ENCODE measurements at regions not wholly inside any gene's neighbourhood (a gene's known extent, or its start where the extent isn't known, plus 50 kb on each side); places are given as distances from the start of the nearest gene placed in this dataset.

GRCh38 chr18:71125581-71125980 is 836.7 kb downstream of the SOCS6 start:
- no TSS peak for BruUV-seq (replicated peaks)
- no peak for ATAC-seq
- RAD21 ChIA-PET (ENCODE audit: low non-redundant PET in 1 of 2, low total read pairs in 2 of 2, uncharacterized antibody in 2 of 2, unreplicated experiment in 2 of 2): no interaction called here
- POLR2A ChIA-PET: no interaction called here
- no peak overlapping the region for H3K4me3 ChIP-seq (replicated peaks in 1 of 2; ENCODE audit: low read depth in 1 of 2, low read length in 2 of 2)
- no peaks in the 10 kb centered on the region for H3K79me2 ChIP-seq (ENCODE audit: insufficient read depth, low read length)
- DNase-seq (ENCODE audit: low read depth, low spot score): no peak
- H3K27me3 ChIP-seq (ENCODE audit: insufficient read depth, low read length): no peaks in the 10 kb centered on the region
- H3K4me2 ChIP-seq (ENCODE audit: low read length): no peak overlapping the region
- no peaks in the 10 kb centered on the region for H3K4me1 ChIP-seq (ENCODE audit: control insufficient read depth in 1 of 2, insufficient read depth in 2 of 2, low read length in 2 of 2)
- no peak overlapping the region for H2AFZ ChIP-seq (ENCODE audit: low read depth, low read length, poor library complexity, severe bottlenecking)
- no peaks in the 10 kb centered on the region for H3K36me3 ChIP-seq (ENCODE audit: control insufficient read depth in 1 of 2, insufficient read depth in 2 of 2, low read length in 2 of 2)
- peaks cover 4 to 10% of the 10 kb centered on the region in 2 experiments; a peak in 2 of 4 replicates for H3K9me3 ChIP-seq (ENCODE audit: control insufficient read depth in 1 of 2, insufficient read depth in 1 of 2, low read depth in 1 of 2, low read length in 2 of 2)
- H3K9ac ChIP-seq (ENCODE audit: low read length): no peak overlapping the region
- CTCF ChIA-PET: no interaction called here
- TF ChIP-seq CBX3 (IDR thresholded peaks at IDR 0.05; ENCODE audit: low read depth) (no peak), MAX (IDR thresholded peaks at IDR 0.05) (no peak), EZH2phosphoT487 (IDR thresholded peaks at IDR 0.05; ENCODE audit: borderline replicate concordance) (no peak), CEBPB (IDR thresholded peaks at IDR 0.05; ENCODE audit: low read depth) (no peak), RAD21 (IDR thresholded peaks at IDR 0.05; ENCODE audit: low read depth) (no peak), SP1 (IDR thresholded peaks at IDR 0.05; ENCODE audit: low read depth) (no peak), ELF1 (IDR thresholded peaks at IDR 0.05; ENCODE audit: borderline replicate concordance, low read depth) (no peak), POLR2A (IDR thresholded peaks at IDR 0.05; ENCODE audit: borderline replicate concordance, extremely low read depth, insufficient read depth, insufficient read length) (no peak), REST (IDR thresholded peaks at IDR 0.05; ENCODE audit: low read depth) (no peak), JUND (IDR thresholded peaks at IDR 0.05) (no peak), ZNF274 (IDR thresholded peaks at IDR 0.05; ENCODE audit: low read depth, low read length) (no peak), ATF3 (IDR thresholded peaks at IDR 0.05) (no peak), ZFX (IDR thresholded peaks at IDR 0.05) (no peak), POLR2AphosphoS5 (IDR thresholded peaks at IDR 0.05; ENCODE audit: low read depth, low read length) (no peak), EGR1 (IDR thresholded peaks at IDR 0.05; ENCODE audit: low read depth) (no peak)
- TF ChIP-seq, protein P1, sequence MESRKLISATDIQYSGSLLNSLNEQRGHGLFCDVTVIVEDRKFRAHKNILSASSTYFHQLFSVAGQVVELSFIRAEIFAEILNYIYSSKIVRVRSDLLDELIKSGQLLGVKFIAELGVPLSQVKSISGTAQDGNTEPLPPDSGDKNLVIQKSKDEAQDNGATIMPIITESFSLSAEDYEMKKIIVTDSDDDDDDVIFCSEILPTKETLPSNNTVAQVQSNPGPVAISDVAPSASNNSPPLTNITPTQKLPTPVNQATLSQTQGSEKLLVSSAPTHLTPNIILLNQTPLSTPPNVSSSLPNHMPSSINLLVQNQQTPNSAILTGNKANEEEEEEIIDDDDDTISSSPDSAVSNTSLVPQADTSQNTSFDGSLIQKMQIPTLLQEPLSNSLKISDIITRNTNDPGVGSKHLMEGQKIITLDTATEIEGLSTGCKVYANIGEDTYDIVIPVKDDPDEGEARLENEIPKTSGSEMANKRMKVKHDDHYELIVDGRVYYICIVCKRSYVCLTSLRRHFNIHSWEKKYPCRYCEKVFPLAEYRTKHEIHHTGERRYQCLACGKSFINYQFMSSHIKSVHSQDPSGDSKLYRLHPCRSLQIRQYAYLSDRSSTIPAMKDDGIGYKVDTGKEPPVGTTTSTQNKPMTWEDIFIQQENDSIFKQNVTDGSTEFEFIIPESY (IDR thresholded peaks at IDR 0.05; ENCODE audit: extremely low read depth, insufficient replicate concordance, low read length): no peak
- H3K27ac ChIP-seq (ENCODE audit: low read depth, low read length): no peak overlapping the region
- no peaks in the 10 kb centered on the region for H3K9me2 ChIP-seq (ENCODE audit: insufficient read depth)
- intact Hi-C loops (cut with micrococcal nuclease): no loop called here
- no peaks in the 10 kb centered on the region for H4K20me1 ChIP-seq (ENCODE audit: insufficient read depth)

Measured in HCT116 (cell line).